GM23338 (cell line): ENCODE measurements at regions not wholly inside any gene's neighbourhood (a gene's known extent, or its start where the extent isn't known, plus 50 kb on each side); places are given as distances from the start of the nearest gene placed in this dataset.

ENCODE experiments used
- ATAC-seq: fragments of 200-7000 bp; cut with Tn5 transposase; 3 replicates; pipeline ENCODE4 v1.9.1; 2020
- DNase-seq: peaks from one replicate; pipeline ENCODE4 v3.0.0-alpha.2; 2015; ENCODE audit warnings: low spot score
- H2AFZ ChIP-seq: fragments of 200-600 bp; sonication (generic); 2 replicates; pipeline ENCODE4 v1.8.0; 2016; ENCODE audit warnings: antibody characterized with exemption, mild to moderate bottlenecking, moderate library complexity
- H3F3A ChIP-seq: fragments of 200-600 bp; sonication (generic); replicated peaks from 2 replicates; pipeline ENCODE4 v1.8.0; 2017; ENCODE audit warnings: antibody characterized with exemption, mixed run types, low read depth
- H3K27ac ChIP-seq: fragments of 200-600 bp; sonication (generic); 2 replicates; pipeline ENCODE4 v1.6.1; 2016; ENCODE audit warnings: low read depth
- H3K27me3 ChIP-seq: fragments of 200-600 bp; sonication (generic); 2 replicates; pipeline ENCODE4 v1.8.0; 2016; ENCODE audit warnings: mild to moderate bottlenecking, mixed run types, moderate library complexity; ENCODE audit not compliant: insufficient read depth
- H3K36me3 ChIP-seq: fragments of 200-600 bp; sonication (generic); 2 replicates; pipeline ENCODE4 v1.8.0; 2016; ENCODE audit warnings: mild to moderate bottlenecking; ENCODE audit not compliant: insufficient read depth
- H3K4me1 ChIP-seq: fragments of 200-600 bp; sonication (generic); 2 replicates; pipeline ENCODE4 v1.8.0; 2016; ENCODE audit warnings: mild to moderate bottlenecking, moderate library complexity; ENCODE audit not compliant: insufficient read depth
- H3K4me2 ChIP-seq: fragments of 200-600 bp; sonication (generic); 2 replicates; pipeline ENCODE4 v1.7.1; 2017; ENCODE audit warnings: mixed run types
- H3K4me3 ChIP-seq: fragments of 200-600 bp; sonication (generic); 2 replicates; pipeline ENCODE4 v1.6.1; 2016; ENCODE audit warnings: mixed run types
- H3K79me2 ChIP-seq: fragments of 200-600 bp; sonication (generic); replicated peaks from 2 replicates; pipeline ENCODE4 v1.8.0; 2017; ENCODE audit warnings: mild to moderate bottlenecking; ENCODE audit not compliant: insufficient read depth
- H3K9me2 ChIP-seq: fragments of 200-600 bp; sonication (generic); 2 replicates; pipeline ENCODE4 v1.8.0; 2017; ENCODE audit not compliant: insufficient read depth
- H4K20me1 ChIP-seq: fragments of 200-600 bp; sonication (generic); replicated peaks from 2 replicates; pipeline ENCODE4 v1.8.0; 2017; ENCODE audit warnings: mild to moderate bottlenecking; ENCODE audit not compliant: insufficient read depth
- H3K27ac Mint-ChIP-seq: 2 replicates; pipeline ENCODE4 v1.8.0; 2020; ENCODE audit warnings: inconsistent platforms, mild to moderate bottlenecking, moderate library complexity, mixed read lengths
- H3K27me3 Mint-ChIP-seq: 3 replicates; pipeline ENCODE4 v1.8.0; 2022; ENCODE audit warnings: low read depth, mild to moderate bottlenecking, moderate library complexity, mixed read lengths, inconsistent platforms; ENCODE audit not compliant: insufficient read depth, poor library complexity
- H3K36me3 Mint-ChIP-seq: 3 replicates; pipeline ENCODE4 v1.8.0; 2021; ENCODE audit warnings: low read depth, mild to moderate bottlenecking, inconsistent platforms, moderate library complexity, mixed read lengths
- H3K4me1 Mint-ChIP-seq: 3 replicates; pipeline ENCODE4 v1.8.0; 2020; ENCODE audit warnings: mild to moderate bottlenecking, inconsistent platforms, mixed read lengths
- H3K4me3 Mint-ChIP-seq: 3 replicates; pipeline ENCODE4 v1.8.0; 2021; ENCODE audit warnings: moderate library complexity, mild to moderate bottlenecking, inconsistent platforms, mixed read lengths
- H3K9me3 Mint-ChIP-seq: 3 replicates; pipeline ENCODE4 v1.8.0; 2020; ENCODE audit warnings: moderate library complexity, mild to moderate bottlenecking, inconsistent platforms, mixed read lengths
- CREB1 ChIP-seq: fragments of 250-450 bp; sonication (Bioruptor Pico); IDR thresholded peaks from 2 replicates; pipeline ENCODE4 v1.5.0; 2020; ENCODE audit warnings: low read depth, mild to moderate bottlenecking, moderate library complexity
- CTCF ChIP-seq, 2 experiments: fragments of 200-600 bp in 1 of 2; sonication (generic) in 1 of 2; conservative IDR thresholded peaks; 2 replicates each; pipeline versions ENCODE4 v1.5.1 to v1.6.1; 2016 to 2017; ENCODE audit warnings: antibody characterized with exemption in 2 of 2, low read depth in 2 of 2, mild to moderate bottlenecking in 2 of 2, moderate library complexity in 1 of 2
- EZH2 ChIP-seq: fragments of 200-600 bp; sonication (generic); IDR thresholded peaks from one replicate; pipeline ENCODE4 v1.8.0; 2017; ENCODE audit warnings: antibody characterized with exemption, mild to moderate bottlenecking, low read depth; ENCODE audit not compliant: unreplicated experiment
- POLR2AphosphoS5 ChIP-seq: IDR thresholded peaks from 2 replicates; pipeline ENCODE4 v1.6.1; 2016; ENCODE audit warnings: antibody characterized with exemption, low read depth
- REST ChIP-seq: IDR thresholded peaks from one replicate; pipeline ENCODE4 v1.6.1; 2018; ENCODE audit warnings: antibody characterized with exemption; ENCODE audit not compliant: unreplicated experiment
- STAT1 ChIP-seq: IDR thresholded peaks from one replicate; pipeline ENCODE4 v1.6.1; 2016; ENCODE audit warnings: antibody characterized with exemption; ENCODE audit not compliant: unreplicated experiment
- ZNF462 ChIP-seq: fragments of 250-450 bp; sonication (Bioruptor Pico); IDR thresholded peaks from 2 replicates; pipeline ENCODE4 v1.5.0; 2020; ENCODE audit warnings: mild to moderate bottlenecking, moderate library complexity

DNA sequence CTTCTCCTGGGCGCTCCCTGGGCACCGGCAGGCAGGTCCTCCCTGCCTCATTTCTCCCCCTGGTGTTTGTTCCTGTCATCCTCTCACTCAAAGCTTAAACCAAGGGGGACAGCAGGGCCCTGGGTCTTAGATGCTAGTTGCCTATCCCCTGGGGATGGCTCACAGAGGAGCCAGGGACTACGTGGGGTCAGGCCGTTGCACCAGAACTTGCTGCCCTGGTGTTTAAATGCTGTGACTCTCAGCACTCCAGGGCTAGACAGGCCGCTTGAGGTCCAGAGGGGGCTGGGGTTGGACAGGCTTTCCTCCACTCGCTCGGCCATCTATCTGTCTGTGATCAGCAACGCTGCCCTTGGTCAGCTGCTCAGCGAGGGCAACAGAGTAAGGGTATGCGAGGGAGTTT, 340.3 kb downstream of the CXCL12 start:
- Histone ChIP-seq H3F3A (no peaks in the 10 kb centered on the region), H3K36me3 (no peaks in the 10 kb centered on the region), H3K4me3 (no peak overlapping the region), H3K27ac (no peak overlapping the region), H4K20me1 (no peaks in the 10 kb centered on the region), H3K4me2 (no peak overlapping the region), H2AFZ (peak overlapping the region; percentile 69; the same call in 1 of the 2 replicates), H3K9me2 (no peaks in the 10 kb centered on the region), H3K79me2 (no peaks in the 10 kb centered on the region), H3K27me3 (no peaks in the 10 kb centered on the region), H3K4me1 (0 out of 2 replicates have a peak, but pooled peaks cover 7% of the 10 kb centered on the region)
- peak; percentile 9 for DNase-seq
- Mint-ChIP-seq H3K9me3 (no peaks in the 10 kb centered on the region; the same call in 2 of the 3 replicates), H3K4me3 (no peak overlapping the region), H3K36me3 (peaks cover 2% of the 10 kb centered on the region; the same call in 1 of the 3 replicates), H3K4me1 (peaks cover 20% of the 10 kb centered on the region), H3K27me3 (peaks cover 7% of the 10 kb centered on the region), H3K27ac (no peak overlapping the region)
- TF ChIP-seq POLR2AphosphoS5 (no peak), CTCF (conservative IDR thresholded peaks at IDR 0.05; ENCODE audit: low read depth in 2 of 2) (peak in 1 of 2 experiments; percentile 17; a peak in 2 of 4 replicates)
- peak; percentile 23; the same call in 2 of the 3 replicates for ATAC-seq

- Mint-ChIP-seq H3K27ac (no peak overlapping the region), H3K9me3 (no peaks in the 10 kb centered on the region; the same call in 1 of the 3 replicates), H3K4me3 (no peak overlapping the region), H3K4me1 (peaks cover 20% of the 10 kb centered on the region), H3K27me3 (peaks cover 7% of the 10 kb centered on the region), H3K36me3 (peaks cover 2% of the 10 kb centered on the region; the same call in 1 of the 3 replicates)
- Histone ChIP-seq H3K36me3 (no peaks in the 10 kb centered on the region), H3K9me2 (no peaks in the 10 kb centered on the region), H3K79me2 (no peaks in the 10 kb centered on the region), H3F3A (no peaks in the 10 kb centered on the region), H3K4me3 (no peak overlapping the region), H3K27ac (no peak overlapping the region), H2AFZ (no peak overlapping the region), H3K4me2 (no peak overlapping the region), H3K4me1 (0 out of 2 replicates have a peak, but pooled peaks cover 7% of the 10 kb centered on the region), H3K27me3 (no peaks in the 10 kb centered on the region), H4K20me1 (no peaks in the 10 kb centered on the region)
- DNase-seq (no peak), ATAC-seq (no peak)
- TF ChIP-seq STAT1, result no peak
- TF ChIP-seq CREB1 (CRISPR knock-in tag), result no peak
- TF ChIP-seq EZH2, result no peak
- TF ChIP-seq ZNF462 (CRISPR knock-in tag), result no peak
- TF ChIP-seq REST, result no peak
Measured at GRCh38 chr10:44043646-44044375, 341.1 kb downstream of the CXCL12 start.
